ENCODE measurements at regions not wholly inside any gene's neighbourhood (a gene's known extent, or its start where the extent isn't known, plus 50 kb on each side); places are given as distances from the start of the nearest gene placed in this dataset.

DNA sequence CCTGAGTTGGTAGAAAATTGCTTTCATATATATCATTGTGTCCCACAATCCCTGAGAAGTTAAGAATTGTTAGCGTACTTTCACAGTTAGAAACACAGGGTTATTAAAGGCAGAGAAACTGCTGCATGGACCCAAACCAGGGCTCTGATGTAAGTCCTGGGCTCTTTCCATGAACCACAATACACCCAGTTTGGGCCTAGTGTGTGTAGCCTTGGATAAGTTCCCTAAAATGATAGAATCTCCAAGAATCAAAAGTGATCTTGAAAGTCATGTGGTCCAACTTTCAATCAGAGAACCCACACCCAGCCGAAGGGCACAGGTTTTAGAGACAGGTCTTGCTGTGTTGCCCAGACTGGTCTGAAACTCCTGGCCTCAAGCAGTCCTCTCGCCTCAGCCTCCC, 257.8 kb upstream of the KLF3 start:
- Histone ChIP-seq H3K23ac (ENCODE audit: insufficient read length) (no peak overlapping the region), H4K5ac (ENCODE audit: insufficient read length, low read depth, low read length) (no peak overlapping the region), H3K79me1 (ENCODE audit: low read depth, low read length) (no peaks in the 10 kb centered on the region), H3K4ac (replicated peaks; ENCODE audit: insufficient read length, low read depth, low read length) (no peak overlapping the region), H2BK12ac (ENCODE audit: low read depth, low read length) (no peak overlapping the region), H3K18ac (ENCODE audit: extremely low read depth, low read length) (no peak overlapping the region), H3K4me2 (ENCODE audit: insufficient read depth in 1 of 2, low read depth in 2 of 2, low read length in 2 of 2) (no peak overlapping the region), H3K9ac (replicated peaks in 1 of 4; ENCODE audit: extremely low read depth in 1 of 4, low read depth in 3 of 4, low read length in 3 of 4) (no peak overlapping the region), H2BK20ac (ENCODE audit: low read length) (no peak overlapping the region), H2BK120ac (replicated peaks; ENCODE audit: low read depth, low read length) (no peak overlapping the region), H3K14ac (ENCODE audit: insufficient read length) (no peak overlapping the region), H3K4me1 (replicated peaks in 1 of 4; ENCODE audit: control insufficient read depth in 3 of 4, insufficient read depth in 4 of 4, low read length in 3 of 4) (no peaks in the 10 kb centered on the region), H2BK5ac (ENCODE audit: low read depth, low read length) (no peak overlapping the region), H3K36me3 (ENCODE audit: control insufficient read depth in 2 of 4, insufficient read depth in 4 of 4, low read length in 3 of 4) (no peaks in the 10 kb centered on the region), H2AK5ac (ENCODE audit: low read depth, low read length) (no peak overlapping the region), H2AFZ (ENCODE audit: low read length) (no peak overlapping the region), H3K27ac (ENCODE audit: low read depth, low read length) (no peak overlapping the region), H3K79me2 (ENCODE audit: control insufficient read depth in 1 of 2, insufficient read depth in 2 of 2, low read length in 2 of 2) (no peaks in the 10 kb centered on the region), H3K4me3 (ENCODE audit: extremely low read depth in 1 of 4, insufficient read depth in 2 of 4, low read depth in 3 of 4, low read length in 4 of 4) (no peak overlapping the region), H4K20me1 (replicated peaks in 1 of 2; ENCODE audit: control insufficient read depth in 1 of 2, insufficient read depth in 2 of 2, low read length in 2 of 2) (no peaks in the 10 kb centered on the region), H4K91ac (replicated peaks; ENCODE audit: insufficient read length, low read length) (no peak overlapping the region), H4K8ac (ENCODE audit: extremely low read depth, insufficient read depth, low read length) (no peak overlapping the region), H2BK15ac (ENCODE audit: low read length) (no peak overlapping the region), H3K56ac (replicated peaks; ENCODE audit: insufficient read length, low read depth, low read length) (no peak overlapping the region), H3K9me3 (ENCODE audit: insufficient read depth in 2 of 2, low read depth in 1 of 2, low read length in 1 of 2) (no peaks in the 10 kb centered on the region), H3K23me2 (ENCODE audit: low read depth, low read length) (no peaks in the 10 kb centered on the region), H3K27me3 (replicated peaks in 1 of 4; ENCODE audit: control insufficient read depth in 3 of 4, extremely low read depth in 1 of 4, insufficient read depth in 3 of 4, low read length in 3 of 4) (no peaks in the 10 kb centered on the region)
- WGBS, 2 experiments (ENCODE audit: extremely low coverage in 1 of 2, insufficient coverage in 1 of 2, insufficient read length in 1 of 2, insufficient replicate concordance in 2 of 2, low coverage in 1 of 2, low lambda C conversion rate in 2 of 2, missing lambda C conversion rate in 1 of 2): 100% methylated on average over 3 of the region's 3 CpGs; no CpG with 5 or more reads in 1 of the 2 experiments
- TF ChIP-seq BRCA1 (IDR thresholded peaks at IDR 0.05; ENCODE audit: low read depth, low read length): no peak
- CTCF ChIA-PET (ENCODE audit: partially characterized antibody): no interaction called here
- DNase-seq (ENCODE audit: low read depth in 1 of 2, low spot score in 2 of 2) (no peak), FAIRE-seq (no peak)
- POLR2A ChIA-PET (ENCODE audit: partially characterized antibody): no interaction called here
